Stimulated activated naive CD4-positive, alpha-beta T cell (primary cell): ENCODE measurements at regions not wholly inside any gene's neighbourhood (a gene's known extent, or its start where the extent isn't known, plus 50 kb on each side); places are given as distances from the start of the nearest gene placed in this dataset.
A peak's percentile ranks its signal among the peaks of the same experiment; 100 is the strongest.
"Not testable (repeated sequence)": the region's sequence is repeated elsewhere in the genome, so short reads cannot be mapped to it uniquely, and the experiment has no call there.

Experiments
- DNase-seq, 6 experiments: peaks; one replicate each; lab custom pipeline; 2025; lab: John Stamatoyannopoulos, UW

- DNase-seq, result no peak
Measured at GRCh38 chr6:141576751-141577150, 556.0 kb upstream of the GJE1 start.

- DNase-seq, result peak; percentile 3 to 76 (median 36)
Measured at GRCh38 chr6:141562851-141563763, 569.6 kb upstream of the GJE1 start.

- DNase-seq, result peak in 2 of 6 experiments; percentile 7 to 15
Measured at GRCh38 chr6:141562186-141562811, 570.4 kb upstream of the GJE1 start.

GRCh38 chr6:141561154-141561553 is 571.6 kb upstream of the GJE1 start:
- DNase-seq, result no peak

- no peak for DNase-seq
Measured at GRCh38 chr6:141552463-141552862, 580.3 kb upstream of the GJE1 start.

GRCh38 chr6:141552031-141552430 is 580.7 kb upstream of the GJE1 start:
- DNase-seq, result no peak

GRCh38 chr6:141551318-141551717 is 581.4 kb upstream of the GJE1 start:
- no peak for DNase-seq

- DNase-seq, result no peak
Measured at GRCh38 chr6:141550471-141550870, 582.3 kb upstream of the GJE1 start.

- DNase-seq, result no peak
Measured at GRCh38 chr6:141548966-141549365, 583.8 kb upstream of the GJE1 start.

- no peak for DNase-seq
Measured at GRCh38 chr6:141541581-141542324, 591.0 kb upstream of the GJE1 start.

- DNase-seq, result no peak
Measured at GRCh38 chr6:141540207-141540606, 592.5 kb upstream of the GJE1 start.

GRCh38 chr6:141539617-141540016 is 593.1 kb upstream of the GJE1 start:
- no peak for DNase-seq

GRCh38 chr6:141532211-141532610 is 600.5 kb upstream of the GJE1 start:
- no peak for DNase-seq

- DNase-seq, result no peak
Measured at GRCh38 chr6:141531040-141531439, 601.7 kb upstream of the GJE1 start.

GRCh38 chr6:141528596-141528995 is 604.1 kb upstream of the GJE1 start:
- no peak for DNase-seq

- no peak for DNase-seq
Measured at GRCh38 chr6:141526985-141527384, 605.7 kb upstream of the GJE1 start.

- DNase-seq, result no peak
Measured at GRCh38 chr6:141521440-141521839, 611.3 kb upstream of the GJE1 start.

GRCh38 chr6:141513830-141514229 is 618.9 kb upstream of the GJE1 start:
- DNase-seq, result no peak

GRCh38 chr6:141510803-141511202 is 621.9 kb upstream of the GJE1 start:
- DNase-seq, result no peak

- not testable (repeated sequence) for DNase-seq
Measured at GRCh38 chr6:141506062-141506461, 626.7 kb upstream of the GJE1 start.

- not testable (repeated sequence) for DNase-seq
Measured at GRCh38 chr6:141504318-141504717, 628.4 kb upstream of the GJE1 start.

GRCh38 chr6:141501616-141502015 is 631.1 kb upstream of the GJE1 start:
- no peak for DNase-seq

GRCh38 chr6:141498977-141499376 is 633.7 kb upstream of the GJE1 start:
- DNase-seq, result no peak
